ENCODE measurements at regions not wholly inside any gene's neighbourhood (a gene's known extent, or its start where the extent isn't known, plus 50 kb on each side); places are given as distances from the start of the nearest gene placed in this dataset.

DNA sequence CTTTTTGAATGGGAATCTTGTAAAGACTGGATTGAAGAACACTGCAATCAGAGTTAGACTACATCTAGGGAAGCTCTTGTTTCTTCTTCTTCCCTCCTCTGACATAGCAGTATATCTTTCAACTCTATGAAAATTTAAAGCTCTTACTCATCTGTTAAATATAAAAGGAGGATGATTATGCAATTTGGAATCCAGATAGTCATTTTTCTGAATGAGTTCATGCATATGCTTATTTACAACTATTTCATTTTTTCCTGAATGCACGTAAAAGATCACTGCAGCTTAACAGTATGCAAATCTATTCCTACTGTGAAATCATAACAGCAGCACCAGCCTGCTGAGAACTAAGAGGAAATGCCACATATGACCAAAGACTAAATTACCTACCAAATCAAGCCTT is 133.5 kb upstream of the TMCC3 start:
- ATAC-seq: peak in 1 of 2 experiments; percentile 39; a peak in 3 of 6 replicates
- POLR2A ChIA-PET: no interaction called here
- no peak overlapping the region for H3K4me3 ChIP-seq
- TF ChIP-seq TP53 (CRISPR knock-in tag; IDR thresholded peaks at IDR 0.05): no peak
- TF ChIP-seq HOXA7 (CRISPR knock-in tag; IDR thresholded peaks at IDR 0.05): no peak
- TF ChIP-seq RFX5 (IDR thresholded peaks at IDR 0.05): no peak
- no peak for TF ChIP-seq FOSL2 (IDR thresholded peaks at IDR 0.05)
- no peak for TF ChIP-seq FOSL2 (CRISPR knock-in tag; IDR thresholded peaks at IDR 0.05)
- TF ChIP-seq SREBF2 (IDR thresholded peaks at IDR 0.05): no peak
- no peak for TF ChIP-seq EP300 (IDR thresholded peaks at IDR 0.05)
- H3K27ac ChIP-seq: no peak overlapping the region
- no peak for FAIRE-seq
- 18% methylated on average over 1 of the region's 1 CpG for WGBS (ENCODE audit: missing lambda C conversion rate)
- DNase-seq (ENCODE audit: low read depth in 1 of 2, low spot score in 1 of 2): no peak
- H3K4me2 ChIP-seq: peak overlapping the region; percentile 53
- peaks cover 9% of the 10 kb centered on the region for H3K4me1 ChIP-seq
- CTCF ChIA-PET: interaction anchor here (1.0 to 1.1 kb wide), 2 partner anchors 22 to 180 kb away, joined by 3 to 4 read pairs; no protein-coding TSS in a partner anchor
- no peaks in the 10 kb centered on the region for H3K9me3 ChIP-seq

DNA sequence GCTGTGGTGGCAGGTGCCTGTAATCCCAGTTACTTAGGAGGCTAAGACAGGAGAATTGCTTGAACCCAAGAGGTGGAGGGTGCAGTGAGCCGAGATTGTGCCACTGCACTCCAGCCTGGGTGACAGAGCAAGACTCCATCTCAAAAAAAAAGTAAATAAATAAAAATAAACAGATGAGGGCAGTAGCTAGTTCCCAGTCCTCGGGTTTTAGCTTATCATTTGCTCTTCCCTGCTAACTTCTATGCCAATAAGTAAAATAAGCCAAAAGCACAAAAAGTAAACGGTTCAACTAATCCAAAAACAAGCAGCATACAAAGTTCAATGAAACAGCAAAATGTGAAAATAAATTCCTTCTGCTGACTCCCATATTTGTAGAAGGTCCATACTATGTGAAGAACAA is 133.0 kb upstream of the TMCC3 start:
- no peak overlapping the region for H3K27ac ChIP-seq
- DNase-seq (ENCODE audit: low read depth in 1 of 2, low spot score in 1 of 2): no peak
- no peaks in the 10 kb centered on the region for H3K9me3 ChIP-seq
- peaks cover 9% of the 10 kb centered on the region for H3K4me1 ChIP-seq
- FAIRE-seq: no peak
- no peak overlapping the region for H3K4me3 ChIP-seq
- H3K4me2 ChIP-seq: peak overlapping the region; percentile 53
- ChIA-PET POLR2A (no interaction called here), CTCF (interaction anchor here (1.0 to 1.1 kb wide), 2 partner anchors 21 to 179 kb away, joined by 3 to 4 read pairs; no protein-coding TSS in a partner anchor)
- 8% methylated on average over 3 of the region's 3 CpGs for WGBS (ENCODE audit: missing lambda C conversion rate)
- ATAC-seq: no peak
- TF ChIP-seq TP53 (CRISPR knock-in tag; IDR thresholded peaks at IDR 0.05) (no peak), ZC3H11A (IDR thresholded peaks at IDR 0.05) (no peak), KDM1A (IDR thresholded peaks at IDR 0.05; ENCODE audit: low read depth) (no peak), SMC3 (IDR thresholded peaks at IDR 0.05) (no peak), NPAS2 (CRISPR knock-in tag; IDR thresholded peaks at IDR 0.05; ENCODE audit: borderline replicate concordance) (no peak), RARB (CRISPR knock-in tag; IDR thresholded peaks at IDR 0.05) (no peak)

DNA sequence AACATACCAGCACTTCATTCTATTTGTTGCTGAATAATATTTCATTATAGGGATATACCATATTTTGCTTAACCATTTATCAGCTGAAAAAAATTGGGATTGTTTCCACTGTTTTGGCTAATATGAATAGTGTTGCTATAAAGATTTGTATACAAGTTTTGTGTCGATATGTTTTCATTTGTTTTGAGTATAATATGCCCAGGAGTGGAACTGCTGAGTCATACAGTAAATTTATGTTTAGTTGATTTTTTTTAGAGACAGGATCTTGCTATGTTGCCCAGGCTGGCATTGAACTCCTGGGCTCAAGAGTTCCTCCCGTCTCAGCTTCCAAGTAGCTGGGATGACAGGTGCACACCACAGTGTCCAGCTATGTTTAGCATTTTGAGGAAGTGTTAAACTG is 131.5 kb upstream of the TMCC3 start:
- TF ChIP-seq, protein P1, sequence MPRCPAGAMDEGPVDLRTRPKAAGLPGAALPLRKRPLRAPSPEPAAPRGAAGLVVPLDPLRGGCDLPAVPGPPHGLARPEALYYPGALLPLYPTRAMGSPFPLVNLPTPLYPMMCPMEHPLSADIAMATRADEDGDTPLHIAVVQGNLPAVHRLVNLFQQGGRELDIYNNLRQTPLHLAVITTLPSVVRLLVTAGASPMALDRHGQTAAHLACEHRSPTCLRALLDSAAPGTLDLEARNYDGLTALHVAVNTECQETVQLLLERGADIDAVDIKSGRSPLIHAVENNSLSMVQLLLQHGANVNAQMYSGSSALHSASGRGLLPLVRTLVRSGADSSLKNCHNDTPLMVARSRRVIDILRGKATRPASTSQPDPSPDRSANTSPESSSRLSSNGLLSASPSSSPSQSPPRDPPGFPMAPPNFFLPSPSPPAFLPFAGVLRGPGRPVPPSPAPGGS (IDR thresholded peaks at IDR 0.05): no peak
- TF ChIP-seq MAFK (IDR thresholded peaks at IDR 0.05; ENCODE audit: partially characterized antibody): peak; percentile 66
- no peak overlapping the region for H3K4me2 ChIP-seq
- ChIA-PET CTCF (no interaction called here), POLR2A (no interaction called here)
- H3K9me3 ChIP-seq: no peaks in the 10 kb centered on the region
- FAIRE-seq: no peak
- H3K4me1 ChIP-seq: peaks cover 9% of the 10 kb centered on the region
- no peak for ATAC-seq
- no peak overlapping the region for H3K27ac ChIP-seq
- no peak for DNase-seq (ENCODE audit: low read depth in 1 of 2, low spot score in 1 of 2)
- no peak overlapping the region for H3K4me3 ChIP-seq
- WGBS (ENCODE audit: missing lambda C conversion rate): 28% methylated on average over 2 of the region's 2 CpGs

DNA sequence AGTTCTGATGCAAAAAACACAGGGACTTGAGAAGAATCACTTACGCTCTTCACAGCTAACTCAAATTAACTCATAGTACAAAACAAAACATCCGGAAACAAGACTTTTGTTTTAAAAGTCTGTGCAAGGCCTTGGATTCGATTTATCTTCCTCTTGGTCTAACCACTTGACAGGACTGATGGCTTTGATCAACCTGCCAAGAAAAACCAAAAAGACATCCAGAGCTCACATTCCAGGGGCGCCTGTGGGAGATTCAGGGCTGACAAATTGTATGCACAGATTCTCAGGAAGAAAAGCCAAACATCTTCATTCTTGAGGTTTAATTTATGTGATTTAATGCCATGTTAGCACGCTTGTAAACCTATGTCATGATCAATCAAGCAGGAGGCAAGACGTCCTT is 129.1 kb upstream of the TMCC3 start:
- Histone ChIP-seq H3K9me3 (no peaks in the 10 kb centered on the region), H3K4me1 (peaks cover 9% of the 10 kb centered on the region), H3K27ac (no peak overlapping the region), H3K4me3 (no peak overlapping the region), H3K4me2 (no peak overlapping the region)
- ChIA-PET CTCF (interaction anchor here (1.0 kb wide), 1 partner anchor 294 kb away, joined by 3 read pairs; no protein-coding TSS in a partner anchor), POLR2A (no interaction called here)
- TF ChIP-seq CEBPB (IDR thresholded peaks at IDR 0.05) (no peak), HOXB5 (CRISPR knock-in tag; IDR thresholded peaks at IDR 0.05) (no peak), HOXA7 (CRISPR knock-in tag; IDR thresholded peaks at IDR 0.05) (no peak), EHMT2 (IDR thresholded peaks at IDR 0.05; ENCODE audit: low read depth) (no peak), ZFP36 (IDR thresholded peaks at IDR 0.05; ENCODE audit: borderline replicate concordance, partially characterized antibody) (no peak), MAFK (IDR thresholded peaks at IDR 0.05; ENCODE audit: partially characterized antibody) (no peak), RARB (CRISPR knock-in tag; IDR thresholded peaks at IDR 0.05) (no peak), POLR2AphosphoS2 (conservative IDR thresholded peaks at IDR 0.05; ENCODE audit: low read length) (no peak), RAD21 (conservative IDR thresholded peaks at IDR 0.05 in 1 of 2, IDR thresholded peaks at IDR 0.05 in 1 of 2) (no peak)
- TF ChIP-seq, protein P2, sequence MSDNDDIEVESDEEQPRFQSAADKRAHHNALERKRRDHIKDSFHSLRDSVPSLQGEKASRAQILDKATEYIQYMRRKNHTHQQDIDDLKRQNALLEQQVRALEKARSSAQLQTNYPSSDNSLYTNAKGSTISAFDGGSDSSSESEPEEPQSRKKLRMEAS (IDR thresholded peaks at IDR 0.05): no peak
- TF ChIP-seq, protein P3, sequence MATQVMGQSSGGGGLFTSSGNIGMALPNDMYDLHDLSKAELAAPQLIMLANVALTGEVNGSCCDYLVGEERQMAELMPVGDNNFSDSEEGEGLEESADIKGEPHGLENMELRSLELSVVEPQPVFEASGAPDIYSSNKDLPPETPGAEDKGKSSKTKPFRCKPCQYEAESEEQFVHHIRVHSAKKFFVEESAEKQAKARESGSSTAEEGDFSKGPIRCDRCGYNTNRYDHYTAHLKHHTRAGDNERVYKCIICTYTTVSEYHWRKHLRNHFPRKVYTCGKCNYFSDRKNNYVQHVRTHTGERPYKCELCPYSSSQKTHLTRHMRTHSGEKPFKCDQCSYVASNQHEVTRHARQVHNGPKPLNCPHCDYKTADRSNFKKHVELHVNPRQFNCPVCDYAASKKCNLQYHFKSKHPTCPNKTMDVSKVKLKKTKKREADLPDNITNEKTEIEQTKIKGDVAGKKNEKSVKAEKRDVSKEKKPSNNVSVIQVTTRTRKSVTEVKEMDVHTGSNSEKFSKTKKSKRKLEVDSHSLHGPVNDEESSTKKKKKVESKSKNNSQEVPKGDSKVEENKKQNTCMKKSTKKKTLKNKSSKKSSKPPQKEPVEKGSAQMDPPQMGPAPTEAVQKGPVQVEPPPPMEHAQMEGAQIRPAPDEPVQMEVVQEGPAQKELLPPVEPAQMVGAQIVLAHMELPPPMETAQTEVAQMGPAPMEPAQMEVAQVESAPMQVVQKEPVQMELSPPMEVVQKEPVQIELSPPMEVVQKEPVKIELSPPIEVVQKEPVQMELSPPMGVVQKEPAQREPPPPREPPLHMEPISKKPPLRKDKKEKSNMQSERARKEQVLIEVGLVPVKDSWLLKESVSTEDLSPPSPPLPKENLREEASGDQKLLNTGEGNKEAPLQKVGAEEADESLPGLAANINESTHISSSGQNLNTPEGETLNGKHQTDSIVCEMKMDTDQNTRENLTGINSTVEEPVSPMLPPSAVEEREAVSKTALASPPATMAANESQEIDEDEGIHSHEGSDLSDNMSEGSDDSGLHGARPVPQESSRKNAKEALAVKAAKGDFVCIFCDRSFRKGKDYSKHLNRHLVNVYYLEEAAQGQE (IDR thresholded peaks at IDR 0.05): no peak
- no peak for DNase-seq (ENCODE audit: low read depth in 1 of 2, low spot score in 1 of 2)
- WGBS (ENCODE audit: missing lambda C conversion rate): 68% methylated on average over 6 of the region's 6 CpGs
- ATAC-seq: no peak
- no peak for FAIRE-seq
